Peyer's patch (tissue), 4 donors: ENCODE measurements at regions not wholly inside any gene's neighbourhood (a gene's known extent, or its start where the extent isn't known, plus 50 kb on each side); places are given as distances from the start of the nearest gene placed in this dataset.

ENCODE experiments used
- DNase-seq, 3 donors: peaks; one replicate each; pipeline ENCODE4 v3.0.0-alpha.2; 2017 to 2019
- H3K27ac ChIP-seq, 4 donors: fragments of 200-600 bp; sonication (generic); one replicate each; pipeline ENCODE4 v1.5.1; 2016 to 2019
- H3K27me3 ChIP-seq, 2 donors: fragments of 200-600 bp; sonication (generic); one replicate each; pipeline ENCODE4 v1.5.1; 2019
- H3K36me3 ChIP-seq, 3 donors: fragments of 200-600 bp; sonication (generic); one replicate each; pipeline ENCODE4 v1.5.1; 2016 to 2019
- H3K4me1 ChIP-seq, 4 donors: fragments of 200-600 bp; sonication (generic); one replicate each; pipeline ENCODE4 v1.5.1; 2016 to 2019
- H3K4me3 ChIP-seq, 4 donors: fragments of 200-600 bp; sonication (generic); 1 replicate in 3 of 4; 2 replicates in 1 of 4; pipeline ENCODE4 v1.5.1; 2016 to 2019; ENCODE audit warnings: mild to moderate bottlenecking in 1 of 4
- H3K9me3 ChIP-seq, 4 donors: fragments of 200-600 bp; sonication (generic); one replicate each; pipeline ENCODE4 v1.5.1; 2016 to 2019; ENCODE audit warnings: mild to moderate bottlenecking in 1 of 4
- POLR2A ChIP-seq, 2 donors: fragments of 450-650 bp; IDR thresholded peaks; one replicate each; pipeline ENCODE4 v1.5.1; 2017; ENCODE audit warnings: antibody characterized with exemption in 2 of 2, mild to moderate bottlenecking in 2 of 2, moderate library complexity in 2 of 2
- TF ChIP-seq, protein P1 (sequence below), 6 experiments: fragments of 450-650 bp in 4 of 6; fragments of 200-600 bp in 2 of 6; sonication (generic) in 1 of 6; IDR thresholded peaks; one replicate each; pipeline ENCODE4 v1.5.1; 2017 to 2019; ENCODE audit warnings: antibody characterized with exemption in 6 of 6, mild to moderate bottlenecking in 3 of 6, moderate library complexity in 1 of 6

DNA sequence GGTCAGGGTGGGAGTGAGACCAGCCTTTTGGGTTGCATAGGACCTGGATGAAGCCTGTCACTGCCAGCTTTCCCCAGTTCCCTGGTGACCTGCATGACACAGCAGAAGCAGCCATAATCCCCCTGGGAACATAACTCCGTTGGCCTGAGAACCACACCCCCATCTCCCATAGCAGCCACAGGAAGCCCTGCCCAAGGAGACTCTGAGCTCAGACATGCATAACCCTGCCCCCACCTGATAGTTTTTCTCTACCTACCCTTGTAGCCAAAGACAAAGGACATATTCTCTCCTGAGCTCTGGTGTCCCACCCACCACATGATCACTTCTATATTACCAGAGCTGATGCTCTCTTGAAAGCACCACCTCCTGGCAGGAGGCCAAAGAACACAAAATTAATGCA, 413.5 kb upstream of the HTR2A start:
- no peak for DNase-seq
- TF ChIP-seq, protein P1, sequence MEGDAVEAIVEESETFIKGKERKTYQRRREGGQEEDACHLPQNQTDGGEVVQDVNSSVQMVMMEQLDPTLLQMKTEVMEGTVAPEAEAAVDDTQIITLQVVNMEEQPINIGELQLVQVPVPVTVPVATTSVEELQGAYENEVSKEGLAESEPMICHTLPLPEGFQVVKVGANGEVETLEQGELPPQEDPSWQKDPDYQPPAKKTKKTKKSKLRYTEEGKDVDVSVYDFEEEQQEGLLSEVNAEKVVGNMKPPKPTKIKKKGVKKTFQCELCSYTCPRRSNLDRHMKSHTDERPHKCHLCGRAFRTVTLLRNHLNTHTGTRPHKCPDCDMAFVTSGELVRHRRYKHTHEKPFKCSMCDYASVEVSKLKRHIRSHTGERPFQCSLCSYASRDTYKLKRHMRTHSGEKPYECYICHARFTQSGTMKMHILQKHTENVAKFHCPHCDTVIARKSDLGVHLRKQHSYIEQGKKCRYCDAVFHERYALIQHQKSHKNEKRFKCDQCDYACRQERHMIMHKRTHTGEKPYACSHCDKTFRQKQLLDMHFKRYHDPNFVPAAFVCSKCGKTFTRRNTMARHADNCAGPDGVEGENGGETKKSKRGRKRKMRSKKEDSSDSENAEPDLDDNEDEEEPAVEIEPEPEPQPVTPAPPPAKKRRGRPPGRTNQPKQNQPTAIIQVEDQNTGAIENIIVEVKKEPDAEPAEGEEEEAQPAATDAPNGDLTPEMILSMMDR (IDR thresholded peaks at IDR 0.05), result no peak
- TF ChIP-seq POLR2A (IDR thresholded peaks at IDR 0.05), result no peak
- H3K9me3 ChIP-seq, result peaks cover 0 to 4% (median 0%) of the 10 kb centered on the region in 4 donors
- H3K4me3 ChIP-seq, result no peak overlapping the region
- H3K27ac ChIP-seq, result no peak overlapping the region
- no peaks in the 10 kb centered on the region for H3K36me3 ChIP-seq
- H3K27me3 ChIP-seq, result no peaks in the 10 kb centered on the region
- H3K4me1 ChIP-seq, result no peaks in the 10 kb centered on the region

DNA sequence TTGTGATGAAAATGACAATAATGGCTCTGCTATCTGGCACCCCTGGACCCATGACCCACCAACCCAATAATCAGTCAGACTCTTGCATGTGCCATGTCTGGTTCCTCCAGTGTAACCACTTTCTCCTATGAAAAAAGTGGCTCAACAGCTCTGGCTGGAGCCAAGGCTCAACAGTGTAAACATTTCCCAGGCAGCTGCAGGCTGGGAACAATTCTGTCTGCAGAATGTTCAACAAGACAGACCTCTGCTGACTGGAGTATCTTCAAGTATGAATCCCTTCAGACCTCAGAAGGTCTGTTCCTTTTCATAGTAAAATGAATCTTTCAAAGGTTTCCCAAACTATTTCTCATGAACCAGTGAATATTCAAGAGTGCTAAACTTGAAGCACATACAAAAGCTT, 410.1 kb upstream of the HTR2A start:
- Histone ChIP-seq H3K36me3 (no peaks in the 10 kb centered on the region), H3K4me3 (no peak overlapping the region), H3K9me3 (peaks cover 0 to 4% (median 0%) of the 10 kb centered on the region in 4 donors), H3K4me1 (no peaks in the 10 kb centered on the region), H3K27ac (no peak overlapping the region), H3K27me3 (no peaks in the 10 kb centered on the region)
- TF ChIP-seq, protein P1 (IDR thresholded peaks at IDR 0.05), result no peak
- TF ChIP-seq POLR2A (IDR thresholded peaks at IDR 0.05), result no peak
- DNase-seq, result no peak

DNA sequence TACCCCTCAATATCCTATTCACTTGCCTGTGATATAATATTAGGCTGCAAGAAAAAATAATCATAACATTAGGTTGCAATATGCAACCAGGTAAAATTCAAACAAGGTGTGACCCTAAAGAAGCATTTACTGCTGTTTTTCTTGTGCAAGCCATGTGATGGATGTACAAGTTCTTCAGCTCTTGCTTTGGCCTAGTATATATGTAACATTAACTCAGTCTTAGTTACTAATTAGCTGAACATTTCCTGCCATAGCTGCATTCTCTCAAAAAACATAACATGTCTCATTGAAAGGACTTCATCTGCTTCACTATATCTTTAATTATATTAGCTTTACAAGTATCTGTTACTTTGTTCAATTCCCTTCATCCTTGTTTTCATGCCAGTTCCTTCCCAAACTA, 406.8 kb upstream of the HTR2A start:
- Histone ChIP-seq H3K4me1 (no peaks in the 10 kb centered on the region), H3K9me3 (no peaks in the 10 kb centered on the region), H3K36me3 (no peaks in the 10 kb centered on the region), H3K4me3 (no peak overlapping the region), H3K27me3 (no peaks in the 10 kb centered on the region), H3K27ac (no peak overlapping the region)
- no peak for TF ChIP-seq POLR2A (IDR thresholded peaks at IDR 0.05)
- DNase-seq, result no peak

DNA sequence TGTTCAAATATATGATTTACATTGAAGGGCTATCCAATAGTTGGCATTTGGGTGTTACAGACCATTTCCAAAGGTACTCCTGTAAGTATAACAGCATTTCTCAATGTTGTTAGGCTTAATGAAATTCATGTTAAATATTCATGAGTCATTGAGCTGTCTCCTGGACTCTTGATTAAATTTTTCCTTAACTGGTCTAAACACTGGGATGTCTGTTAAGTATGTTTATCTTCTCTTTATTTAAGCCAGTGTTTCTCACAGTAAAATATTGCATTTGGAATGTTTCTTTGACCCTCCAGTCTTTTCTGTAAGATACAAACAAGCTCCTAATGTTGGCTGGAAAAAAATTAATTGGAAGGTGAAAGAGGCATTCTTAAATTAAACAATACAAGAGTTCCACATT, 402.5 kb upstream of the HTR2A start:
- Histone ChIP-seq H3K36me3 (no peaks in the 10 kb centered on the region), H3K4me1 (no peaks in the 10 kb centered on the region), H3K9me3 (no peaks in the 10 kb centered on the region), H3K27me3 (no peaks in the 10 kb centered on the region), H3K4me3 (no peak overlapping the region), H3K27ac (no peak overlapping the region)
- no peak for DNase-seq
- no peak for TF ChIP-seq POLR2A (IDR thresholded peaks at IDR 0.05)
- TF ChIP-seq, protein P1 (IDR thresholded peaks at IDR 0.05), result no peak

DNA sequence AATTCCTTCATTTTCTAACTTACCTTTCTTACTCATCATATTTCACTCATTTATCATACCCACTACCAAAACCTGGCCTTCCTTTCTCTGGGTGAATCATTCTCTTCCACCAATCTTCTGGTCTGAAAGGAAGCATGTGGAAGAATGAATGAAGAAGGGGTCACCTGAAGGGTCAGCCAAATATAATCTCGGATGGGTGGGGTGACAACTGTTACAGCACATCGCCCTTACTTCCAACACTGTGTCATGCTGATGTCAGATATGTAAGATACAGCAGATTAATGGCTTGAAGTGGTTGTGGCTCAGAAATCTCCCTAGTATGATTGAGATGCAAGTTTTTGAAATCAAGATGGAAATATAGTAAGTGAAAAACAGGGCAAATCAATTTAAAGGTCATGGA, 401.7 kb upstream of the HTR2A start:
- TF ChIP-seq, protein P1 (IDR thresholded peaks at IDR 0.05), result no peak
- no peak for TF ChIP-seq POLR2A (IDR thresholded peaks at IDR 0.05)
- Histone ChIP-seq H3K4me3 (no peak overlapping the region), H3K27me3 (no peaks in the 10 kb centered on the region), H3K36me3 (no peaks in the 10 kb centered on the region), H3K4me1 (no peaks in the 10 kb centered on the region), H3K9me3 (no peaks in the 10 kb centered on the region), H3K27ac (no peak overlapping the region)
- no peak for DNase-seq

DNA sequence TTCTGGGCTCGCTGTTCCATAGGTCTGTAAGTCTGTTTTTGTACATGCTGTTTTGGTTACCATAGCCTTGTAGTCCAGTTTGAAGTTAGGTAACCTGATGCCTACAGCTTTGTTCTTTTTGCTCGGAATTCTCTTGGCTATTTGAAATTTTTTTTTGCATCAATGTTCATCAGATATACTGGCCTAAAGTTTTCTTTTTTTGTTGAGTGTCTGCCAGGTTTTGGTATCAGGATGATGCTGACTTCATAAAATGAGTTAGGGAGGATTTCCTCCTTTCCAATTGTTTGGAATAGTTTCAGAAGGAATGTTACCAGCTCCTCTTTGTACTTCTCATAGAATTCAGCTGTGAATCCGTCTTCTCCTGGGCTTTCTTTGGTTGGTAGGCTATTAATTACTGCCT, 397.8 kb upstream of the HTR2A start:
- Histone ChIP-seq H3K27me3 (no peaks in the 10 kb centered on the region), H3K4me1 (no peaks in the 10 kb centered on the region), H3K4me3 (no peak overlapping the region), H3K36me3 (no peaks in the 10 kb centered on the region), H3K27ac (no peak overlapping the region), H3K9me3 (no peaks in the 10 kb centered on the region)
- no peak for DNase-seq
- TF ChIP-seq, protein P1 (IDR thresholded peaks at IDR 0.05), result no peak
- TF ChIP-seq POLR2A (IDR thresholded peaks at IDR 0.05), result no peak
